Type B pancreatic cell (in vitro differentiated cells): ENCODE measurements at regions not wholly inside any gene's neighbourhood (a gene's known extent, or its start where the extent isn't known, plus 50 kb on each side); places are given as distances from the start of the nearest gene placed in this dataset.
A peak's percentile ranks its signal among the peaks of the same experiment; 100 is the strongest.

Source experiments
- DNase-seq: peaks from one replicate; pipeline ENCODE4 v3.0.0; 2021; ENCODE audit warnings: mixed read lengths; ENCODE audit not compliant: unreplicated experiment; ENCODE audit errors: extremely low spot score
- H3K27ac Mint-ChIP-seq: 2 replicates; pipeline ENCODE4 v1.8.0; 2021; ENCODE audit warnings: mild to moderate bottlenecking, mixed read lengths
- H3K27me3 Mint-ChIP-seq: 2 replicates; pipeline ENCODE4 v1.8.0; 2021; ENCODE audit warnings: mixed read lengths
- H3K36me3 Mint-ChIP-seq: 2 replicates; pipeline ENCODE4 v1.8.0; 2021; ENCODE audit warnings: mixed read lengths
- H3K4me1 Mint-ChIP-seq: one replicate; pipeline ENCODE4 v1.8.0; 2021; ENCODE audit warnings: mixed read lengths; ENCODE audit not compliant: unreplicated experiment
- H3K4me3 Mint-ChIP-seq: 2 replicates; pipeline ENCODE4 v1.8.0; 2021; ENCODE audit warnings: mild to moderate bottlenecking, mixed read lengths
- H3K9me3 Mint-ChIP-seq: 2 replicates; pipeline ENCODE4 v1.8.0; 2021; ENCODE audit warnings: mixed read lengths
- CTCF ChIP-seq: fragments of 200-600 bp; sonication (generic); conservative IDR thresholded peaks from 2 replicates; pipeline ENCODE4 v1.5.0; 2021; ENCODE audit warnings: antibody characterized with exemption, mild to moderate bottlenecking

GRCh38 chr11:43575913-43576310 is 104.6 kb upstream of the HSD17B12 start:
- Mint-ChIP-seq H3K27me3 (peaks cover 98% of the 10 kb centered on the region), H3K4me1 (peaks cover 28% of the 10 kb centered on the region), H3K36me3 (no peaks in the 10 kb centered on the region), H3K27ac (peak overlapping the region; percentile 70), H3K9me3 (no peaks in the 10 kb centered on the region), H3K4me3 (peak overlapping the region; percentile 88)
- TF ChIP-seq CTCF: no peak
- DNase-seq: no peak

- DNase-seq: no peak
- no peaks in the 10 kb centered on the region for H3K36me3 Mint-ChIP-seq
- peak overlapping the region; percentile 35 for H3K27ac Mint-ChIP-seq
- no peak for TF ChIP-seq CTCF
- H3K27me3 Mint-ChIP-seq: peaks cover 98% of the 10 kb centered on the region
- H3K4me3 Mint-ChIP-seq: peak overlapping the region; percentile 88
- H3K9me3 Mint-ChIP-seq: no peaks in the 10 kb centered on the region
- H3K4me1 Mint-ChIP-seq: peaks cover 28% of the 10 kb centered on the region
Measured at GRCh38 chr11:43576320-43576802, 104.2 kb upstream of the HSD17B12 start.

- Mint-ChIP-seq H3K9me3 (no peaks in the 10 kb centered on the region), H3K4me1 (peaks cover 28% of the 10 kb centered on the region), H3K27me3 (peaks cover 98% of the 10 kb centered on the region), H3K36me3 (no peaks in the 10 kb centered on the region), H3K27ac (peak overlapping the region; percentile 35), H3K4me3 (peak overlapping the region; percentile 88)
- TF ChIP-seq CTCF: peak; percentile 61
- no peak for DNase-seq
Measured at GRCh38 chr11:43576803-43577521, 103.6 kb upstream of the HSD17B12 start.

GRCh38 chr11:43577566-43578264 is 102.8 kb upstream of the HSD17B12 start:
- no peak for DNase-seq
- Mint-ChIP-seq H3K27ac (no peak overlapping the region), H3K4me1 (peaks cover 28% of the 10 kb centered on the region), H3K9me3 (no peaks in the 10 kb centered on the region), H3K36me3 (no peaks in the 10 kb centered on the region), H3K4me3 (peak overlapping the region; percentile 69), H3K27me3 (peaks cover 98% of the 10 kb centered on the region)
- TF ChIP-seq CTCF: no peak

- peaks cover 98% of the 10 kb centered on the region for H3K27me3 Mint-ChIP-seq
- peaks cover 28% of the 10 kb centered on the region for H3K4me1 Mint-ChIP-seq
- TF ChIP-seq CTCF: no peak
- no peak overlapping the region for H3K27ac Mint-ChIP-seq
- H3K36me3 Mint-ChIP-seq: no peaks in the 10 kb centered on the region
- H3K9me3 Mint-ChIP-seq: no peaks in the 10 kb centered on the region
- no peak for DNase-seq
- H3K4me3 Mint-ChIP-seq: peak overlapping the region; percentile 89
Measured at GRCh38 chr11:43578346-43579170, 102.0 kb upstream of the HSD17B12 start.
